GM10266 (cell line): ENCODE measurements at regions not wholly inside any gene's neighbourhood (a gene's known extent, or its start where the extent isn't known, plus 50 kb on each side); places are given as distances from the start of the nearest gene placed in this dataset.

Source experiments
- DNase-seq: peaks from one replicate; pipeline ENCODE4 v3.0.0; 2012; ENCODE audit errors: extremely low spot score
- TF ChIP-seq, protein P1 (sequence below): IDR thresholded peaks from 2 replicates; pipeline ENCODE4 v1.5.1; 2012; ENCODE audit warnings: mild to moderate bottlenecking, low read depth; ENCODE audit not compliant: control insufficient read depth, insufficient read depth; ENCODE audit errors: missing control alignments

DNA sequence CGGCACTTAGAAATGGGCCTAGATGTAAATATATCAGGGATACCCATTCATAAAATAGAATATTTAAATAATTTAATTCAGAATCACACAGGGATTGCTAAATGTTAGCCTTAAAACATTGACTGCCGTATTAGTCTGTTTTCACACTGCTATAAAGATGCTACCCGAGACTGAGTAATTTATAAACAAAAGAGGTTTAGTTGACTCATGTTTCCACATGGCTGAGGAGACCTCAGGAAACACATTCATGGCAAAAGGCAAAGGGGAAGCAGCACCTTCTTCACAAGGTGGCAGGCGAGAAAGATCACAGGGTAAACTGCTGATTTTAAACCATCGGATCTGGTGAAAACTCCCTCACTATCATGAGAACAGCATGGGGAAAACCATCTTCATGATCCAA, 223.6 kb upstream of the GULP1 start:
- no peak for DNase-seq
- TF ChIP-seq, protein P1, sequence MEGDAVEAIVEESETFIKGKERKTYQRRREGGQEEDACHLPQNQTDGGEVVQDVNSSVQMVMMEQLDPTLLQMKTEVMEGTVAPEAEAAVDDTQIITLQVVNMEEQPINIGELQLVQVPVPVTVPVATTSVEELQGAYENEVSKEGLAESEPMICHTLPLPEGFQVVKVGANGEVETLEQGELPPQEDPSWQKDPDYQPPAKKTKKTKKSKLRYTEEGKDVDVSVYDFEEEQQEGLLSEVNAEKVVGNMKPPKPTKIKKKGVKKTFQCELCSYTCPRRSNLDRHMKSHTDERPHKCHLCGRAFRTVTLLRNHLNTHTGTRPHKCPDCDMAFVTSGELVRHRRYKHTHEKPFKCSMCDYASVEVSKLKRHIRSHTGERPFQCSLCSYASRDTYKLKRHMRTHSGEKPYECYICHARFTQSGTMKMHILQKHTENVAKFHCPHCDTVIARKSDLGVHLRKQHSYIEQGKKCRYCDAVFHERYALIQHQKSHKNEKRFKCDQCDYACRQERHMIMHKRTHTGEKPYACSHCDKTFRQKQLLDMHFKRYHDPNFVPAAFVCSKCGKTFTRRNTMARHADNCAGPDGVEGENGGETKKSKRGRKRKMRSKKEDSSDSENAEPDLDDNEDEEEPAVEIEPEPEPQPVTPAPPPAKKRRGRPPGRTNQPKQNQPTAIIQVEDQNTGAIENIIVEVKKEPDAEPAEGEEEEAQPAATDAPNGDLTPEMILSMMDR: no peak

- DNase-seq: no peak
- TF ChIP-seq, protein P1: no peak
Measured at GRCh38 chr2:188076149-188077056, 215.3 kb upstream of the GULP1 start.

DNA sequence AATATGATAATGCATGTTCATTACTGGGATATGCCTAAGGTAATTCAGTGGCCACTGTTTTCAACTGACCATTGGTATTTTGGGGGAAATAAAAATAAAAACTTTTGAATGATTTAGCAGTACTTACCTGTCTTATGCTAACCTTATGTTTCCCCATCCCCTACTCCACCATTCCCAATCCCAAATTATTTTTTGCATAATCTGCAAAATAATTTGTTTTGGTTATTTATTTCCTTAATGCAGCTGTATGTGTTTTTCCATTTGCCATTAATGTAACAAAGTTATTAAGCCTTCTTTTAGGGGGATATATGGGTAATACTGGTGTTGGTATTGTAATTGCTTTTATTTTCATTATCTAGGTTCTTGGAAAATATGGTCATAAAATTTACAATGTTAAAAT, 213.9 kb upstream of the GULP1 start:
- TF ChIP-seq, protein P1: no peak
- DNase-seq: no peak

DNA sequence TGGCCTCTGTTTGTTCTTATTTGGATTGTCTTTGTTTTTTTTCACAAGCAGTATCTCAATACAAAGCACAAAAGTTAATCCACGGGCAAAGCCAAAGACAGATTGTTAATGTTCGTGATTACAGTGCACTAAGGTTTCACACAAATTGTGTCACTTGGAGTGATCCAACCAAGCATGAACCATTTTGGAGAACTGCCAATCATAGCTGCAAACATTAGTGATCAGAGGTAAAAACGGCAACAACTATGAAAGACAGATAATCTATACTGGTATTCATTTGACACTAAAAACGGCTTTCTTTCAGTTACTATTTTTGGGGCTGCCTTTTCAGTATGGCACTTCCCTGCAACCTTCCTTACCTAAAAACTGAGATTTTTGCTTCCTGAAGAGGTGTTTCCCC, 213.1 kb upstream of the GULP1 start:
- TF ChIP-seq, protein P1: no peak

GRCh38 chr2:188079196-188079595, 212.5 kb upstream of the GULP1 start:
- no peak for DNase-seq
- TF ChIP-seq, protein P1: no peak

More for the DNA sequence above, 213.1 kb upstream of the GULP1 start:
- no peak for DNase-seq

DNA sequence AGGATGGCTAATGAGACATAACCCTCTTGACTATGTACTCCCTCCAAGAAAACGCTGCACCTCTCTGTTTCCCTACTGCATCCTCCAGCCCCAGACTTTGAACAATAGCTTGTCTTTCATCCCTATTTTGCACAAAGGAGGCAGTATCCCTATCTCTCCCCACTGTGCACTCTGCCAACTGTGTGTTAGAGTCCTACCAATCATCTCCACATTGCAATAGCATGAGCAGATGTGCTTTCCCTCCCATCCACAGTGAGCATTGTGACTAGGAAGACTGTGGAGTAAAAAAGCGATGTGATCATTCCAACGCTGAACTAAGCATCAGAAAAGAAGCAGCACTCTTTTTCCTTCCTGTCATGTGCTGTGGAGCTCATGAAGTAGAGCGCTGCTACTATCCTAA, 206.3 kb upstream of the GULP1 start:
- no peak for DNase-seq
- TF ChIP-seq, protein P1: no peak

DNA sequence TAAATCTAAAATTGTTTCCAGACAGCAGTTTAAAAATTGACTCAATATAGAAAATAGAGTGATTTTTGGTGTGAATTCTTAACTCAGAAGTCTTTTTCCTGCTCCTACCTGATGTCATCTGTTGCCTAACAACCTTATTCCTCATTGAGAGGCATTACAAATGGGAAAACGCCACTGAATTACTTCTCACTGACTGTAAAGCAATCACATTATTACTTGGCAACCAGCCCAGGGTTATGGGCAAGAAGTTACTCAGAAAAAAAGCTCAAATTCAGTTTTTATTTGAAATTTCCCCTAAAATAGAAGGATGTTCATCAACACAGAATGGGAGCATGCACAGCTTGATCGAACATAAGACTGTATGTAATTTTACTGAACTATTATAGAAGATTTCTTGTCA, 201.8 kb upstream of the GULP1 start:
- DNase-seq: no peak
- TF ChIP-seq, protein P1: no peak
